Esophagus squamous epithelium (tissue), 4 donors: ENCODE measurements at regions not wholly inside any gene's neighbourhood (a gene's known extent, or its start where the extent isn't known, plus 50 kb on each side); places are given as distances from the start of the nearest gene placed in this dataset.

Experiments used
- CTCF ChIP-seq, 6 experiments: fragments of 450-650 bp in 4 of 6; fragments of 200-600 bp in 2 of 6; sonication (generic) in 2 of 6; IDR thresholded peaks; one replicate each; pipeline ENCODE4 v1.5.1; 2016 to 2019; ENCODE audit warnings: antibody characterized with exemption in 6 of 6, mild to moderate bottlenecking in 4 of 6, moderate library complexity in 4 of 6
- POLR2A ChIP-seq, 4 donors: fragments of 450-650 bp; IDR thresholded peaks; one replicate each; pipeline ENCODE4 v1.6.1; 2017; ENCODE audit warnings: antibody characterized with exemption in 4 of 4, mild to moderate bottlenecking in 4 of 4, moderate library complexity in 3 of 4

GRCh38 chr12:46998811-46999368 lies 80.5 kb upstream of the PCED1B start:
- TF ChIP-seq CTCF (IDR thresholded peaks at IDR 0.05) (no peak), POLR2A (IDR thresholded peaks at IDR 0.05) (no peak)
